IPS DF 6.9 (cell line): ENCODE measurements at regions not wholly inside any gene's neighbourhood (a gene's known extent, or its start where the extent isn't known, plus 50 kb on each side); places are given as distances from the start of the nearest gene placed in this dataset.
"Not testable (repeated sequence)": the region's sequence is repeated elsewhere in the genome, so short reads cannot be mapped to it uniquely, and the experiment has no call there.

Source experiments
- DNase-seq: peaks from one replicate; pipeline ENCODE4 v3.0.0-alpha.2; 2013; ENCODE audit warnings: low read depth, low spot score
- H3K27ac ChIP-seq: one replicate; pipeline ENCODE4 v1.5.1; 2013; ENCODE audit warnings: low read length, control low read depth
- H3K27me3 ChIP-seq: 2 replicates; pipeline ENCODE4 v1.6.1; 2013; ENCODE audit warnings: mild to moderate bottlenecking, low read length; ENCODE audit not compliant: control insufficient read depth, insufficient read depth
- H3K36me3 ChIP-seq: 2 replicates; pipeline ENCODE4 v1.6.1; 2013; ENCODE audit warnings: low read length; ENCODE audit not compliant: control insufficient read depth, insufficient read depth
- H3K4me1 ChIP-seq: 2 replicates; pipeline ENCODE4 v1.6.1; 2013; ENCODE audit warnings: low read length; ENCODE audit not compliant: control insufficient read depth, insufficient read depth
- H3K4me3 ChIP-seq: 2 replicates; pipeline ENCODE4 v1.5.1; 2013; ENCODE audit warnings: mild to moderate bottlenecking, low read length
- H3K9me3 ChIP-seq: 2 replicates; pipeline ENCODE4 v1.6.1; 2013; ENCODE audit warnings: low read length, inconsistent platforms; ENCODE audit not compliant: control insufficient read depth, insufficient read depth
- WGBS: extraction: QIAGEN DNeasy Blood & Tissue Kit; methylation state at CpG from one replicate; pipeline ENCODE4 v1.1.7; 2013; ENCODE audit warnings: mixed read lengths, missing lambda C conversion rate; ENCODE audit not compliant: insufficient read length, insufficient coverage; 5-methylcytosine and 5-hydroxymethylcytosine counted together

DNA sequence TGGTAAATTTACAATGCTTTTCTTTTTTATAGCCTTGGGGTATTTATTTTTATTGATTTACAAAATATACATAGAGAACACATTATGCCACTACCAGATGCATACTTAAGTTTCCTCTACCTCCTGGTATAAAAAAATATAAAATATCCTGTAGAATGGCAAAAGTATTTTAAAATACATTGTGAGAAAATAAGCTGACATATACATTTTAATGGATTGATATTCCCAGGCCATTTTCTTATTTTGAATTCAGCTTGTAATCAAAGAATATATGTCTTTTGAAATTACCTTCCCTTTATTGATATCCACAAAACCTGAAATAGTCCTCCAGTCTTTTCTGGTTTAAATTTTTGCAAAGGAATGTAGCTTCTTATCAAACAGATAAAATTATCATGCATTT lies 923.9 kb downstream of the CDH18 start:
- no peak overlapping the region for H3K27ac ChIP-seq
- H3K27me3 ChIP-seq, result no peaks in the 10 kb centered on the region
- H3K9me3 ChIP-seq, result no peaks in the 10 kb centered on the region
- H3K36me3 ChIP-seq, result no peaks in the 10 kb centered on the region
- DNase-seq, result no peak
- no peaks in the 10 kb centered on the region for H3K4me1 ChIP-seq
- H3K4me3 ChIP-seq, result no peak overlapping the region

DNA sequence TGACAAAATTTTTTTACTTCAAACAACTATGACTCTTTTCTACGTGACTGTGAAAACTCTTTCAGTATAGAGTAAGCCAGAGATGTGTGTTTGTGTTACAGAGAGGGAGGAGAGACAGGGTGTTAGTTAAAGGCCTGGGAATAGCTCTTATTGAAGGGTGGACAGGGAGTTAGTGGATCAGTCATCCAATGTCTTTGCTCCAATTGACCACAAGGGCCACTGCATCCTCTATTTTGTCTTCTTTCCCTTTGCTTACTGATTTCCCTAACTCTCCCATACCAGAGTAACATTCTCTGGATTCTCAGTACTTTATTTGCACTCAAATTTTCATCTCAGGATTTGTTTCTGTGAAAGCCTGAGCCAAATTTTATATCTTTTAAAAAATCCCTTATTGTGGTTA lies 920.3 kb downstream of the CDH18 start:
- Histone ChIP-seq H3K27me3 (no peaks in the 10 kb centered on the region), H3K36me3 (no peaks in the 10 kb centered on the region), H3K4me3 (no peak overlapping the region), H3K9me3 (no peaks in the 10 kb centered on the region), H3K27ac (no peak overlapping the region), H3K4me1 (no peaks in the 10 kb centered on the region)
- no peak for DNase-seq
- no CpG with 5 or more reads among the region's 1 CpG for WGBS

DNA sequence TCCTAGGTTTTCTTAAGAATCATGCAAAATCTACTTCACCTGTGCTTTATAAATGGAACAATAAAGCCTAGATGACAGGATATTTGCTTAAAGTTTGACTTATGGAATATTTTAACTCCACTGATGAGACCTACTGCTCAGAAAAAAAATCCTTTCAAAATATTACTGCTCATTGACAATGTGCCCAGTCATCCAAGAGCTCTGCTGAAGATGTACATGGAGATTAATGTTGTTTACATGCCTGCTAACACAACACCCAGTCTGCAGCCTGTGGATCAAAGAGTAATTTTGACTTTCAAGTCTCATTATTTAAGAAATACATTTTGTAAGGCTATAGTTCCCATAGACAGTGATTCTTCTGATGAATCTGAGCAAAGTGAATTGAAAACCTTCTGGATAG lies 889.6 kb downstream of the CDH18 start:
- DNase-seq, result no peak
- H3K27me3 ChIP-seq, result no peaks in the 10 kb centered on the region
- H3K27ac ChIP-seq, result no peak overlapping the region
- no peaks in the 10 kb centered on the region for H3K4me1 ChIP-seq
- no peaks in the 10 kb centered on the region for H3K9me3 ChIP-seq
- H3K4me3 ChIP-seq, result no peak overlapping the region
- H3K36me3 ChIP-seq, result no peaks in the 10 kb centered on the region

DNA sequence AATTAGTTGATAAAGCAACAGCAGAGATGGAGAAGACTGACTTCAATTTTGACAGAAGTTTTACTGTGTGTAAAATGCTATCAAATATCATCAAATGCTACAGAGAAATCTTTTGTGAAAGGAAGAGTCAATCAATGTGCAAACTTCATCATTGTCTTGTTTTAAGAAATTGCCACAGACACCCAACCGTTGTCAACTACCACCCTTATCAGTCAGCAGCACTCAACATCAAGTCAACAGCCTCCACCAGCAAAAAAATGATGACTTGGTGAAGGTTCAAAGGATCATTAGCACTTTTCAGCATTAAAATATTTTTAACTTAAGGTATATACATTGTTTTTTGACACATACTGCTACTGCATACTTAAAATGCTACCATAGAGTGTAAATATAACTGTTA lies 888.8 kb downstream of the CDH18 start:
- Histone ChIP-seq H3K36me3 (no peaks in the 10 kb centered on the region), H3K4me3 (no peak overlapping the region), H3K27me3 (no peaks in the 10 kb centered on the region), H3K27ac (no peak overlapping the region), H3K4me1 (no peaks in the 10 kb centered on the region), H3K9me3 (no peaks in the 10 kb centered on the region)
- WGBS, result no CpG with 5 or more reads among the region's 1 CpG
- DNase-seq, result no peak

DNA sequence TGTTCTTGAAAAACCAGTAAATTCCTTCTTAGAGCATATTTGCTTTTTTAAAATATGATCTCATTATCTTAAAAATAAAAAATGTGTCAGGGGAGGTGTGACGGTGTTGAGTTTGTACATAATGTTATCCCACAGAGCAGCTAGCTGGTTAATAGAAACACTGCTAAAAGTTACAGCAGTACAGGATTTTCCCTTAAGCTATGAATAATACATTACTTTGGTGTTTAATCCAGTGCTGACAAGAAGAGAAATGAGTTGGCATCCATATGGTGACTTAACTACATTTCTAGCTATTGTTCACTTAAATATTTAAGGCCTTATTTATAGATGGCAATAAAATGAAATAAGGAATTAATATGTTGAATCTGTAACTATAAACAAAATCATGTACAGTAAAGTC lies 883.1 kb downstream of the CDH18 start:
- no CpG with 5 or more reads among the region's 1 CpG for WGBS
- H3K36me3 ChIP-seq, result no peaks in the 10 kb centered on the region
- H3K27me3 ChIP-seq, result no peaks in the 10 kb centered on the region
- H3K4me1 ChIP-seq, result no peaks in the 10 kb centered on the region
- no peak overlapping the region for H3K27ac ChIP-seq
- no peak overlapping the region for H3K4me3 ChIP-seq
- no peaks in the 10 kb centered on the region for H3K9me3 ChIP-seq
- no peak for DNase-seq

DNA sequence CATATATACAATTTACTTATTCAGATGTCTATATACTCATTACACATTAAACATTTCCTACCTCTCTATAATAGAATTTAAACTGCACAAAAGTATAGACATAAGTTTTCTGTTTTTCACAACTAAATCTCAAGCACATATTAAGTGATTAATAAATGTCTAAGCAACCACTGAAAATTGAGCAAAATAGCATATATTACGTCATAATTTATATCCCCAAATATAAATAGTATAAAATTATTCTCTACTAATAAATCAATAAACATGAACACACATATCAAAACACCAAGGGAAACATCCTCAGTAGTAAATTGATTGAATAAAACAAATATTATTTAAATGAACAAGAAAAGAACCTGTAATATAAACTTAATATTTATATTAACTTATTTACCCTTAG lies 865.1 kb downstream of the CDH18 start:
- Histone ChIP-seq H3K9me3 (no peaks in the 10 kb centered on the region), H3K27me3 (no peaks in the 10 kb centered on the region)
- WGBS, result 100% methylated on average over 1 of the region's 1 CpG

DNA sequence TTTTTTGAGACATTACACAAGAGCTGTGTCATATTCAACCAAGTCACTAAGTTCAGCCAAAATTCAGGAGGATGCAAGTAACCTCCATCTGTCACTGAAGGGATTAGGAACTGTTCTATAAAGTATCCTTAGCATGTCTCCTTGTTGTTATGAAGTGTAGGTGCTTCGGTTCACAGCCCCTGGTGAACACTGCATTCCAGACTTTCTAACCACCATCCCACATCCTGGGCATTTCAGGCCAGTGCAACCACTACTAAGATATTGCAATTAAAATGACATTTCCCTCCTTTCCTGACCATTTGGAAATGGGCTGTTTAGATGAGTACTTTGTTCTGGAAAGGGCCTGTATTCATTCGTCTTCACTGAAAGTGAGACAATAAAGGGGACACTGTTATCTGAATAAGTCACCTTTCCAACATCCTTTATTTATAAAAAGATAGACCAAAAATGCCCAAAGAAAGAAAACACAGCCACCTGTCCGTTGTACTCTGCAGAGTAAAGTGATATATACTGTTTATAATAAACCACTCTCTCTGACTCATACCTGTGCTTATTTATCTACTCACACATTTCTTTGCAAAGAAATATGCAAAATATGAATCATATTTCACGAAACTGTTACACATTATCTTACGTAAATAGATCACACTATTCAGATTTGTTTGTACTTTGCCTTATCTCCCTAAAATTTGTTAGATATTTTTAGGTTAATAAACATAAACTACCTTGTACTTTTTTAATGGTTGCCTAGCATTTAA lies 861.9 kb downstream of the CDH18 start:
- H3K4me1 ChIP-seq, result no peaks in the 10 kb centered on the region
- no peaks in the 10 kb centered on the region for H3K36me3 ChIP-seq
- no CpG with 5 or more reads among the region's 5 CpGs for WGBS
- H3K27ac ChIP-seq, result no peak overlapping the region
- H3K27me3 ChIP-seq, result no peaks in the 10 kb centered on the region
- H3K9me3 ChIP-seq, result no peaks in the 10 kb centered on the region
- no peak overlapping the region for H3K4me3 ChIP-seq
- DNase-seq, result no peak

More for the DNA sequence above, 865.1 kb downstream of the CDH18 start:
- no peaks in the 10 kb centered on the region for H3K36me3 ChIP-seq
- no peaks in the 10 kb centered on the region for H3K4me1 ChIP-seq
- H3K4me3 ChIP-seq, result no peak overlapping the region
- no peak overlapping the region for H3K27ac ChIP-seq
- no peak for DNase-seq

DNA sequence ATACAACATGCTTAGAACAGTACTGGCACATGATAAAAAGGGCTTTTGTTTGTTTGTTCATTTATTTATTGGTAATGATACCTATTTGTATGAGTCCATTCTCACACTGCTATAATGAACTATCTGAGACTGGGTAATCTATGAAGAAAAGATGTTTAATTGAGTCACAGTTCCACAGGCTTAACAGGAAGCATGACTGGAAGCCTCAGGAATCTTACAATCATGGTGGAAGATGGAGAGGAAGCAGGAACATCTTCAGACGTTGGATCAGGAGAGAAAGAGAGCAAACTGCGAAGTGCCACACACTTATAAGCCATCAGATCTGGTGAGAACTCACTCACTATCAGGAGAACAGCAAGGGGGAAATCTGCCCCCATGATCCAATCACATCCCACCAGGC lies 847.7 kb downstream of the CDH18 start:
- Histone ChIP-seq H3K4me3 (no peak overlapping the region), H3K27me3 (no peaks in the 10 kb centered on the region), H3K27ac (no peak overlapping the region), H3K4me1 (no peaks in the 10 kb centered on the region), H3K9me3 (no peaks in the 10 kb centered on the region), H3K36me3 (no peaks in the 10 kb centered on the region)
- WGBS, result no CpG with 5 or more reads among the region's 2 CpGs
- no peak for DNase-seq

DNA sequence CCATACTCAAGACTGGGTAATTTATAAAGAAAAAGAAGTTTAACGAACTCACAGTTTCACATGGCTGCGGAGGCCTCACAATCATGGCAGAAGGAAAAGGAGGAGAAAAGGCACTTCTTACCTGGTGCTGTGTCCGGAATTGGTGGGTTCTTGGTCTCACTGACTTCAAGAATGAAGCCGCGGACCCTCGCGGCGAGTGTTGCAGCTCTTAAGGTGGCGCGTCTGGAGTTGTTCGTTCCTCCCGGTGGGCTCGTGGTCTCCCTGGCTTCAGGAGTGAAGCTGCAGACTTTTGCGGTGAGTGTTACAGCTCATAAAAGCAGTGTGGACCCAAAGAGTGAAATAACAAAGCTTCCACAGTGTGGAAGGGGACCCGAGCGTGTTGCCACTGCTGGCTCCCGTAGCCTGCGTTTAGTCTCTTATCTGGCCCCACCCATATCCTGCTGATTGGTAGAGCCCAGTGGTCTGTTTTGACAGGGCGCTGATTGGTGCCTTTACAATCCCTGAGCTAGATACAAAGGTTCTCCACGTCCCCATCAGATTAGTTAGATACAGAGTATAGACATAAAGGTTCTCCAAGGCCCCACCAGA lies 846.0 kb downstream of the CDH18 start:
- not testable (repeated sequence) for H3K4me3 ChIP-seq, H3K36me3 ChIP-seq, H3K27me3 ChIP-seq, DNase-seq, H3K27ac ChIP-seq, H3K9me3 ChIP-seq, H3K4me1 ChIP-seq
- no CpG with 5 or more reads among the region's 20 CpGs for WGBS

DNA sequence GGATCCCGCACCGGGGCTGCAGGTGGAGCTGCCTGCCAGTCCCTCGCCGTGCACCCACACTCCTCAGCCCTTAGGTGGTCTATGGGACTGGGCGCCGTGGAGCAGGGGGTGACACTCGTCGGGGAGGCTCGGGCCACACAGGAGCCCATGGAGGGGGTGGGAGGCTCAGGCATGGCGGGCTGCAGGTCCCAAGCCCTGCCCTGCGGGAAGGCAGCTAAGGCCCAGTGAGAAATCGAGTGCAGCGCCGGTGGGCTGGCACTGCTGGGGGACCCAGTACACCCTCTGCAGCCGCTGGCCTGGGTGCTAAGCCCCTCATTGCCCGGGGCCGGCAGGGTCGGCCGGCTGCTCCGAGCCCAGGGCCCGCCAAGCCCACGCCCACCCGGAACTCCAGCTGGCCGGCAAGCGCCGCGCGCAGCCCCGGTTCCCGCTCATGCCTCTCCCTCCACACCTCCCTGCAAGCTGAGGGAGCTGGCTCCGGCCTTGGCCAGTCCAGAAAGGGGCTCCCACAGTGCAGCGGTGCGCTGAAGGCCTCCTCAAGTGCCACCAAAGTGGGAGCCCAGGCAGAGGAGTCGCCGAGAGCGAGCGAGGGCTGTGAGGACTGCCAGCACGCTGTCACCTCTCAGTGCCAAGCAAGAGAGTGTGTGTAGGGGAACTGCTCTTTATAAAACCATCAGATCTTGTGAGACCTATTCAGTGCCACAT lies 845.1 kb downstream of the CDH18 start:
- not testable (repeated sequence) for H3K4me3 ChIP-seq, H3K4me1 ChIP-seq, H3K27ac ChIP-seq, H3K9me3 ChIP-seq, H3K36me3 ChIP-seq, DNase-seq, H3K27me3 ChIP-seq
- no CpG with 5 or more reads among the region's 38 CpGs for WGBS

DNA sequence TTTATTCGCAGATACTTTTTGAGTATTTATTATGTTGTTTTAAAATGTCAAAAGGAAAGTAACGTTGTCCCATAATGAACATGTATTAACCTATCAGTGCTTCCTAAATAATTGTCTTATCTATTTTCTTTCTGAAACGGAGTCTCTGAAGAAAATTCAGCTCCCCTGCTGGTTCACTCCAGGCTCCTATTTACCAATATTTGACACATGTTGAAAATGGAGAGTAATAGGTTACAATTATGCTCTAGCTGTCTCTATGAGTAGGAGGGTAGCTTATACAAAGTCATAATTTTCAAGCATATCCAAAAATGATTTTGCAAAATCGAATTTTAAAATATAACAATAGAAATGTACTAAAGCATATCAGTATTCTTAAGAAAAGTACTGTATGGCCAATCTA lies 844.1 kb downstream of the CDH18 start:
- Histone ChIP-seq H3K4me1 (no peaks in the 10 kb centered on the region), H3K27me3 (no peaks in the 10 kb centered on the region), H3K4me3 (no peak overlapping the region), H3K27ac (no peak overlapping the region), H3K9me3 (no peaks in the 10 kb centered on the region), H3K36me3 (no peaks in the 10 kb centered on the region)
- no CpG with 5 or more reads among the region's 4 CpGs for WGBS
- no peak for DNase-seq
